GM23248 (cell line): ENCODE measurements at regions not wholly inside any gene's neighbourhood (a gene's known extent, or its start where the extent isn't known, plus 50 kb on each side); places are given as distances from the start of the nearest gene placed in this dataset.

Experiments
- EZH2 ChIP-seq: fragments of 200-600 bp; sonication (generic); IDR thresholded peaks from 2 replicates; pipeline ENCODE4 v1.6.1; 2018; ENCODE audit warnings: antibody characterized with exemption, mild to moderate bottlenecking; ENCODE audit not compliant: insufficient read depth, poor library complexity, severe bottlenecking
- EZH2phosphoT487 ChIP-seq: fragments of 200-600 bp; sonication (generic); IDR thresholded peaks from 2 replicates; pipeline ENCODE4 v1.6.1; 2018; ENCODE audit warnings: antibody characterized with exemption, moderate library complexity, mild to moderate bottlenecking, low read depth; ENCODE audit not compliant: insufficient read depth

GRCh38 chr12:19613051-19613535, 173.8 kb downstream of the AEBP2 start:
- TF ChIP-seq EZH2phosphoT487 (no peak), EZH2 (no peak)
